Hepatic stellate cell (primary cell): ENCODE measurements at regions not wholly inside any gene's neighbourhood (a gene's known extent, or its start where the extent isn't known, plus 50 kb on each side); places are given as distances from the start of the nearest gene placed in this dataset.
A peak's percentile ranks its signal among the peaks of the same experiment; 100 is the strongest.

Source experiments
- DNase-seq: peaks from one replicate; pipeline ENCODE4 v3.0.0; 2011; ENCODE audit warnings: low spot score

DNA sequence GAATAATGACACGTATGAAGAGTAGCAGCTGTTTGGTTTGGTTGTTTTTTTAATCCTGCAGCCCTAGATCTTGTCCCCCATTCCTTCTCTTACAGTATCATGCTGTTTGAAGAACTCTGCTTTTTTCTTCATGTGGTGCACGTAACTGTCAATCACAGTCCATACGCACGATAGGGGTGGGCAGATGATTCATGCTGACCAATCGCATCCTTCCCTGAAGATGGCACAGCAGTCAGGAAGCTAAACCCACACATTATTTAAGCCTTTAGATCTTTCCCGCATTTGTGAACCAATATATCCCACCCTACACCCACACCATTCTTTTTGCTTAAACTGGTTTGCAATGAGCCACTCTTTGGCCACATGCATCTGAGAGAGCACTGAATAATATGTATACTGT is 158.9 kb upstream of the PLEKHA5 start:
- no peak for DNase-seq

DNA sequence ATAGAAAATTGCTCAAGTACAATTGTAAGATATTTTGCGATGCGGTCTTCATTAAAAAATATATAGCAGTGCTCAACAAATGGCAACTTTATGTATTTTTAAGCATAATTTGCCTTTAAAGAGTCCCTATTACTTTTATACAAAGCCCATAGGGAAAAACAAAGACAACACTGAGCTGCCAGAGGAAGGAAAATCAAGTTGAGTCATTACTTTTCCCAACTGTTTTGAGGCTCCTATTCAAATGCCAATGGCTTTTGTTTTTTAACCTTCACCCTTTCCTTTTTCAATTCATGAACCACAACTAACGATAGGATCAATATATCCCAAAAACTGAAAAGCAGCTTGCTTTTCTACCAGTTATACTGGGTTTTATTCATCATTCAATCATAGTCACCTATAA is 157.6 kb upstream of the PLEKHA5 start:
- no peak for DNase-seq

DNA sequence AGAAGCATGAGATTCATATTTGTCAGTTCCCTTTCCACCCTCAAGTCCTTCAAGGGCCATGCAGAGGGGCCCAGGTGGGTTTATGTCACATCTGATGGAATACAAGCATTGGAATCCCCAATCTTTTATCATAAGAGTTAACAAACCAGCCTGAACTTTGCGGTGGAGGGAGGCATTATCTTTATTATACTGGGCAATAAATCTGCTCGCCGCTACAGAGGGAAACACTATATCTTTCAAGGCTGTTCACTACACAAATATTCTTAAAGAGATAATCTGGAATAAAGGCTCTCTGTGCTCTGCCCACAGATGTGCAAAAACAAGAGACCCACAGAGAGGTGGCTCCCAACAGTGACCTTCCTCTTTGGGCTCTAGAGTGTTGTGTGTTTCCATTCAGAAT is 153.6 kb upstream of the PLEKHA5 start:
- no peak for DNase-seq

DNA sequence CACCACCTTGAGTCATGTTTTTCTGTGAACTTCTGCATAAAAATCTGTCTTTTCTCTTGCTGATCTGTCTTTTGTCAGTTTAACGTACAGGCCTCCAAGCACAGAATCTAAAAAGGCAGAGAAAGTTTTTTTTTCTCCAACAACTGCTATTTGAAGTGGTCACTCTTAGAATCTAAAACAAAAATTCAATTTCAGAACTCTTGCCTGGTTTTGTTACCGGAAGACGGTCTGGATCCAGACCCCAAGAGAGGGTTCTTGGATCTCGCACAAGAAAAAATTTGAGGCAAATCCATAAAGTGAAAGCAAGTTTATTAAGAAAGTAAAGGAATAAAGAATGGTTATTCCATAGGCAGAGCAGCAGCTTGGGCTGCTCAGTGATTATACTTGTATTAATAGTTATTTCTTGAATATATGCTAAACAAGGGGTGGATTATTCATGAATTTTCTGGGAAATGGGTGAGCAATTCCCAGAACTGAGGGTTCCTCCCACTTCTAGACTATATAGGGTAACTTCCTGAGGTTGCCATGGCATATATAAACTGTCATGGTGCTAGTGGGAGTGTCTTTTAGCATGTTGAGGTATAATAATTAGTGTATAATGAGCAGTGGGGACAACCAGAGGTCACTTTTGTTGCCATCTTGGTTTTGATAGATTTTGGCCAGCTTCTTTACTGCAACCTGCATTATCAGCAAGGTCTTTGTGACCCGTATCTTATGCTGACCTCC is 150.0 kb upstream of the PLEKHA5 start:
- DNase-seq: no peak

DNA sequence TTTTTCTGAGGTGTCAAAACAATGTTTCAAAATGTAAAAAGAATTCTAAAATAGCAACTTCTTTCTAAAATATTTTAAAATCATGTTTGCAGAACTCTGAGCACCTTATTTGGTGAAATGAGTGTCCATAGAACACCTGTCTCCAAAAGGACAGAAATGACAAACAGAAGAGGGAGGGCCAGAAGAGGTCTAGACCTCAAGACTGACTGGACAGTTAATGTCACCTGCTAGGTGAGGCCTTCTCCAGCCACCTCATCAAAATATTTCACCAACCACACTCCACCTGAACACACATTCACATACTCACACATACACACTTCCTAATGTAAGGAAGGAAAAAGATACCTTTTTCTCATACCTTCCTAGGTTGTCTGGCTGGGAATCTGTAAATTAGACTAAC is 147.8 kb upstream of the PLEKHA5 start:
- DNase-seq: no peak

DNA sequence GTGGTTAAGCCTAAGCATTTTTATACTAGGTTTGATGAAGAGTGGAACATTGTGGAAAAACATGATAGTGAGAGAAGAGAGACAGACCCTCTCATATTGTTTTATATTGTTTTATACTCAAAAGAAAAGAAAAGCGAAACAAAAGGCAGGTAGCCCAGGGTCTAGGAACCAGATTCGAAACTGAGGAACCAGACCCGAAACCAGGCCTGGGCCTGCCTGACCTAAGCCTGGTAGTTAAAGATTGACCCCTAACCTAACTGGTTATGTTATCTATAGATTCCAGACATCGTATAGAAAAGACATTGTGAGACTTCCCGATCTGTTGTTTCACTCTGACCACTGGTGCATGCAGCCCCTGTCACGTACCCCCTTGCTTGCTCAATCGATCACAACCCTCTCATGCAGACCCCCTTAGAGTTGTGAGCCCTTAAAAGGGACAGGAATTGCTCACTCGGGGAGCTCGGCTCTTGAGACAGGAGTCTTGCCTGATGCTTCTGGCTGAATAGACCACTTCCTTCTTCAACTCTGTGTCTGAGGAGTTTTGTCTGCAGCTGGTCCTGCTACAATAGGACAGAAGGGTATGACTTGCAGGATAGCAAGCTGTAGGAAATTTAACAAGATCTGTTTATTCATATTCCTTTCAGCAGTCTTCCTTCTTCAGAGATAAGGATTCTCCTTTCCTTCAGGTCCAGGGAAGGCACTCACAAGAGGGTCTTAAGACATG is 147.1 kb upstream of the PLEKHA5 start:
- DNase-seq: no peak

DNA sequence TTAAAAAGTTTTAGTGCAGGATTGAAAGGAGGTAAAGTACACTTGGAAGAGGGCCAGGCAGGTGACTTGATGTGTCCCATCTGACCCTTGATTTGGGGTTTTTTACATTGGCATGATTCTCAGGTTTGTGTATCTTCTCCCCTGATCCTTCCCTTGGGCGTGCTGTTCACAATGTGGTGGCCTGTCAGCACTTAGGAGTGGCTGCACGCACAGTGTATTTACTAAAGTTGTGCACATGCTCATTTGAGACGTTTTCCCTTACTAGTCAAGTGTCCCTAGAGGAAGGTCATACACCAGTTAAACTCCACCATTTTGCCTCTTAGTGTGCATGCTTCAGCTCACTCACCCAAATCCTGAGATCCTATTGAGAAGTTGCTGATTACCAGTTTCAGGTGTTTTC is 145.7 kb upstream of the PLEKHA5 start:
- DNase-seq: no peak

DNA sequence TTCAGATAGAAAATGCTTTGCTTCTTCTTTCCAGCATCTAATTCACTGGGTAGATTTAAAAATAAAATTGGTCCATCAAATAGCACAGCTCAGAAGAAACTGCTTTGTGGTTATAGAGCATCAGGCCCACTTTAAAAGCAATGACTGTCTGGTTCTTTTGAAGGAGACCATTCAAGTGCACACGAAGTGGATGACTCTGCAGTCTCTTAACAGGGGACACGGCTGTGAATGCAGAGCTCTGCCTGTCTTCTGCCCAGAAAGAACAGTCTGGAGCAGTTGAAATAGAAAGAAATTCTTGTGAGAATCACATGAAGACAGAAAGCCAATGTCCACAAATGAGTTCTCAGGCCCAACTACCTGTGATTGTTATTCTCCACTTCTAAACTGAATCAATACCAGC is 138.7 kb upstream of the PLEKHA5 start:
- DNase-seq: no peak

DNA sequence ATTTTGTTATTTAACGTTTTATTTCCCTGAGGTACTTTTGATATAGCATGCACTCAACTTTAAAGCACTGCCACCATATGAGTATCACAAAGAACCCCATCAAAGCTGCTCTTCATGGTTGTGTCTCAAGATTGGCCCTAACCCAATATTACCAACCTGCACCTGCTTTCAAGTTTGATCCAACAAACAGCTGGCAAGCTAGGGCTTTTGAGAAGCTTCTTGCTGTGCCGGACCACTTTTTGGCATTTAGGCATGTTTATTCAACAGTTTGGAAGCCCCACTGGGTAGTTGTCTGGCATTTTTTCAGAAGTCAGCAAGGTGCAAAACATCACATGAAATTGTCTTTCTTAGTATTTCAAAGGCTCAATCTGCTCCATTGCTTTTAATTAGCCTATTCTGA is 137.2 kb upstream of the PLEKHA5 start:
- no peak for DNase-seq

DNA sequence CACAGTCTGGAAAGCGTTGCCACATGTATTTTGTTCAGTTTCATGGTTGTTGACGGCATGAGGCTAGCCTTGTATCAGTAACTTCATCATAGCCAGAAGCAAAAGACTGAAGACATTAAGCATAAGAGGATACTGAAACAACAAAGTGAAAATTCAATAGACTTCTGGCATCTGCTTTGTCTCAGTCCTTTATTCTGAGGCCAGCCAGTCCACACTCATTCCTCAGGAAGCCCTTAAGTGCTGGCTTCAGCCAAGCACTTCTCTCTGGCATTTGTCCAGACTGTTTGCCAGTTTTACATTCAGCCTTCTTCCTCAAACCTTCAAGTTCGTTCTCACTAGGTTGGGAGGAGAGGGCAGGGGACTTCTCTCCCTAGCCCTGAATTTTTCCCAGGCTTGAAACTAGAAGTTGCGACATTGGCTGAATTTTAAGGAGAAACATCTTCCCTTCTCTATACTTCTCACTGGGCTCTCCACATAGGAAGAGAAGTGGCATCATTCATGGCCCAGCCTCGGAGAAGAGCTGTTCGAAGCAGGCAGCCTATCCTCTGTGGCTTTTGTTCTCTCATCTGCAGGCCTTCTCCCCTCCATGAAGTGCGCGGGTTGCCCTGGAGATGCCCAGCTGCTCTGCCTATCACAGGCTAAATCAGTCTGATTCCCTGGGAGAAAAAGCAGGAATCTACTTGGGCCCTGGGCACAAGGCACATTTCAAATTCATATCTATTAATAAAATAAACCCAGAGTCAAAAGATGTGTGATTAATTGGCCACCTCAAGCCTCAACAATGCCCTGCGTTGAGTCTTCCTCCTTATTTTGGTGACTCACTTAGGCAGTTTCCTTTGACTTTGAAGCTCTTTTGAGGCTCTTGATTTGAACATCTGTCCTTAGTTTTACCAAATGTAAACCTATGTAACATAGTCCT is 130.9 kb upstream of the PLEKHA5 start:
- DNase-seq: peak; percentile 34

DNA sequence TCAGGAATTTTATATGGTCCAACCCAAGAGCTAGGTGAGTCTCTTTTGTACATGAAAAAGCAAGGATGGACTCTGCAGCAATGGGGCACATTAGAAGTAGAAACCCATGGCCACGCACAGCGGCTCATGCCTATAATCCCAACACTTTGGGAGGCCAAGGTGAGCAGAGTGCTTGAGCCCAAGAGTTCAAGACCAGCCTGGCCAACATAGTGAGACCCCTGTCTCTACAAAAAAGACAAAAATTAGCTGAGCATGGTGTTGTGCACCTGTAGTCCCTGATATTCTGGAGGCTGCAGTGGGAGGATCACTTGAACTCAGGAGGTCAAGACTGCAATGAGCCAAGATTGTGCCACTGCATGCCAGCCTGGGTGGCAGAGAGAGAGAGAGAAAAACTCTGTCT is 128.7 kb upstream of the PLEKHA5 start:
- no peak for DNase-seq

DNA sequence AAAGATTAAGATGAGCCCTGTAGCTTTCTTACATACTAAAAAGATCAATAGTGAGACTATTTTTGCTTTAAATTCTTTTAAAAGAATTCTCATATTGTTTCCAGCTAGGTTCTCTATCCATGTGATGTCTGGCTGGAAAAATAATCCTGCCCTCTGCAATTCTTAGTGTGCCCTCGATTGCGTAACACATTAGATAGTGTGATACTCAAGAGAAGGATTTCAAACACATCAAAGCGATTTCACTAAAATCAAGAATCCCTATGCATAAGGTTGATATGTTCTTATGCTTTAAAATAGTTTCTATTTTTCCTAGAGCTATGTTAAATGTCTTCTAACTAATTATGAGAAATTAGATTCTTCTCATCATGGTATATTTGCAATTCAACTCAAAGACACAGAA is 127.3 kb upstream of the PLEKHA5 start:
- DNase-seq: no peak

DNA sequence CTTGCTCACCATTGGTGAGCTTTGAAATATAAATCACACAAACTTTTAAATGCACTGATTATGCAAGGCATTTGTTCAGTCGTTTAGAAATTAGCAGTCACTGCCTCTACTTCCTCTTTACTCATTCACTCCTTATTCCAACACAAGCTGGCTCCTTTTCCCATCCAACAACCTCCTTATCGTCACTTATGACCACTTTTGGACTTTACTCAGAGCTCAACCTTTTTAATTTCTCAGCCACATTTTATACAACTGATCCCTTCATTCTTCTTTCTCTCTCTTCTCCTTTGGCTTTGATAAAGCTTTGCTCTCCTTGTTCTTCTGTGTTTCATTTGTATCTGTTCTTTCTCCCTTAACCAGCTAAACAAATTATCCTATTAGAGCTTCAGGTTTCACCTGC is 126.4 kb upstream of the PLEKHA5 start:
- DNase-seq: no peak

DNA sequence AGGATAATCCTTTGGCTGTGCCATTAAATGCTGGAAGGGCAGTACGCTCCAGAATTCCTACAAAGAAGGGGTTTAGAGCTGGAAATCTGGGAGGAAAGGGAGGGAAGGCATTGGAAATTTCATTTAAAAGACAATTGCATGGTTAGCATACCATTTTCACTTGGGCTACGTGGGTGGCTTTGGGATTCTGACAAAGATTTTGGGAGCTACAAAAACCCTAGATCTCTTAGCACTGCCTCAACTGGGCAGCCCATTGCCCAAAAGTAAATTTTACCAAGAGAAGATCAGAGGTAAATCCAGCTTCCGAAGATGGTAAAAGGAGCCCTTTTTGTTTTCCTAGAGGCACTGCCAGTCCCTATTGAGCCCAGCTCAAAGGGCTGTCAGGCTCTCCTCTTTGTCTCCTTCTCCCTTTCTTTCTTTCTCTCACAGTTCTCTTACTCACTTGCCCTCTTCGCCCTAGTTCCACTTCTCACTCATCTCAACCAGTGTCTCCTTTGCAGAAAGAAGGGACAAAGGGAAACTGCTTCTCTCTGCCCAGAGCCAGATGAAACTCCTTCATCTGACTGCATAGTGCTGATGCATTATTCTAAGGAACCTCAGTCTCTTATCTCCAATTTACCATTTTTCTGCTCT is 125.4 kb upstream of the PLEKHA5 start:
- DNase-seq: no peak

DNA sequence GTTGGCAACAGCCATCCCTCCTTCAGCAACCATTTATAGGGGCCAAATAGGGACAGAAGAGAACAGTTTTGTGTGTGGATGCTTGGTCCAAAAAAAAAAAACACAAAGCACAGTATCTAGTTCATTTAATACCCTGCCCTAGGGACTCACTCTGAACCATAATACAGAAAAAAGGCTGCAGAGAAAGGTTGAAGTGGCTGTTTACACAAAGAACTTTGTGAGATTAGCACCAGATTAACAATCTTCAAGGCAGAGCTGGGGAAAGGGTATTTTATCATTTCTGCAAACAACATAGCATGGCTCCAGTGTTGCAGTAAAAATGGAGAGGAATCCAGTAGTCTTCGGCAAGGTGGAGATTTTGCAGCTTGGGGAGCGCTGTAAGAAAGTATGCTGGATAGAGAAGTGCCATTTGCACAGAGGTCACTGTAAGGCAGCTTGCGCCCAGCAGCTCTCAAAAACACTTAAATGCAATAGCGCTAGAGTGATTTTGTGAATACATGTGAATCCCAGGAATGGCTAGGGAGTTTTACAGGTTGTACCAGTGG is 124.2 kb upstream of the PLEKHA5 start:
- DNase-seq: no peak

DNA sequence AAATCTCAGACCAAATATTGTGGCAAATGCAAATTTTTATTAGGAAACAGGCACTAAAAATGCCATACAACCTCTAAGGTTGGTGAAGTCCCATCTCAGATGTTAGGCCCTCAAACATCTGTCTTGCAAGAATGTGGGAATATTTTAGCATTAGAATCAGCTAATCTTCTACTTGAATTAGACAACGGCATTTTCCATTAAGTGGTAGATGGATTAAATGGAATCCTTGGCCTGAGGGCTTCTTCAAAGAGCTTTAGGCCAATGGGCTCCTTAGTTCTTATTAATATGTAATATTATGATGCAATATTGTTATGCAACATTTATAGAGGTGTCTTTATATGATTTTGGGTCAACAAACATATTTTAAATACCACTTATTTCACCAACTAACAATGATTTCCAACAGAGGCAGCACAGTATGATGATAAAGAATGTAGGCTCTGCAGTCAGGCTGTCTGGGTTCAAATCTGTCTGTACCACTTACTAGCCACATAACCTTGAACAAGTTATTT is 122.9 kb upstream of the PLEKHA5 start:
- no peak for DNase-seq

DNA sequence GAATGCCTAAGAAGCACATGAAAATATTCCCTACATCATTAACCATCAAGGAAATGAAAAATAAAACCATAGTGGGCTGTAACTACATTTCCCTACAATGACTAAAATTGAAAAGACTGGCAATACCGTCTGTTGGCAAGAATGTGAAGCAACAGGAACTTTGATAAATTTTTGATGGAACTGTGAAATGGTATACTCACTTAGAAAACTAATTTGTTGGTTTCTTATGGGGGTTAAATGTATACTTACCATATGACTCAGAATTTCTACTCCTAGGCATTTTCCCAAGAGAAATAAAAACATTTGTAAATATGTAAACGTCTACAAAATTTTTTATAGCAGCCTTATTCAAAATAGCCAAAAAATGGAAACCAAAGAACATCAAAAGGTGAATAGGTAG is 121.4 kb upstream of the PLEKHA5 start:
- DNase-seq: no peak

DNA sequence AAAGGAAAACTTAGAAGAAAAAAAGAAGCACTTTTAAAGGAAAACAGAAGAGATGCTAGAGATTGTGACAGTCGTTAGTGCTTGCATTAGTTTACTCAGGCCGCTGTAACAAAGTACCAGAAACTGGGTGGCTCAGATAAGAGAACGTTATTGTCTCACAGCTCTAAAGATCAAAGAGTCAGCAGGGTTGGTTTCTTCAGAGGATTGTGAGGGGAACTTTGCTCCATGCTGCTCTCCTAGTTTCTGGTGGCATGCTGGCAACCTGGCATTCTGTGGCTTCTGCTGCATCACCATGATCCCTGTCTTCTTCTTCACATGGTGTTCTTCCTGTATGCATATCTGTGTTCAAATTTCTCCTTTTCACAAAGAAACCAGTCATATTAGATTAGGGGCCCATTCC is 119.4 kb upstream of the PLEKHA5 start:
- DNase-seq: no peak

DNA sequence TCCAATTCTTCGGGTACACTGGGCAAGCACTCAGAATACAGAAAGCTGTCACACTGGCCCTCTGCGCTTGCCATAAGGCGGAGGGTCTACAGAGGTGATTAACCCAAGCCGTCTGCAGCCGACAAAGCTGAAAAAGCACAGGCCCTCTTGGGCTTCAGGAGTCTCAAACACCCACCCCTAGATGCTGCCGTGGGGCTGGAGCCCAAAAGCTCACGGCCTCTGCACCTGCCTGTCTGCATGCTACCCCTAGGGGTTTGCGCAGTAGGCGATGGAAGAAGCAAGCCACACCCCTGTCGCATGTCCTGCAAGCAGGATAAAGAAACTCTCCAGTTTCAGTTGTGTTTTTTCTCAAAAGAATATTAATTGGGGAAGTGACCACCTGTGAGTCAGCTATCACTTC is 118.8 kb upstream of the PLEKHA5 start:
- DNase-seq: no peak

DNA sequence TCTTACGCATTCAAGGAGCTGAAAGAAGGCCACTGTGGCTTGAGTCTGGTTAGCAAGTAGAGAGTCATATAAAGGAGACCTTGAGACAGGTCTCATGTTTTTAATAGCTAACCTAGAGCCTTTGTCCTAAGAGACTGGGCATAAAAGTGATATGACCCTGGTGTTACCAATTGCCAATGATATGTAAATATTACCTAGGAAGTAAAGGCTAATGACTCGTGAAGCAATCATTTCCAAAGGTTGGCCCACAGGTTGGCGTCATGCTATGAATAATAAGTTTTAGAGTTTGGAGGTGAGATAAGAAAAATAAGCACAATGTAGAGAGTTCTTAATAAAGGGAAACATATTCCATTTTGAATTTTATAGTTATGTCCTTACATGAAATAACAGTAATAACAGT is 116.6 kb upstream of the PLEKHA5 start:
- no peak for DNase-seq

DNA sequence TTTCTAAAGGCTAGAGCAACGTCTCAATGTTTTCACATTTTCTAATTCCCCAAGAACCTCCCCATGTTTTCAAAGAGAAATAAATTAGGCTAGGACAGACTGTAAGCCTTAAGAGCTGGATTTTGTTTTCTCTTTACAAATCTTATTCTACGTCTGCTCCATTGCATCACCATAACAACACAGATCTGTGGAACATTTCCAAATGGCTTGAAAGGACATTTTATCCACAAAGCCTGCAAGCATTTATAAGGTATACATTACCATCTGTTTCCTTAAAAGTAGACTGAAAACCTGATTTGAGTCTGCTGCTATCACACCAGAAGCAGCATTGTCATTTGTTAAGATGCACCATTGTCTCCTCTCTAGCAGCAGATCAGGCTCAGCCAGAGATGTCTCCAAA is 115.3 kb upstream of the PLEKHA5 start:
- no peak for DNase-seq

DNA sequence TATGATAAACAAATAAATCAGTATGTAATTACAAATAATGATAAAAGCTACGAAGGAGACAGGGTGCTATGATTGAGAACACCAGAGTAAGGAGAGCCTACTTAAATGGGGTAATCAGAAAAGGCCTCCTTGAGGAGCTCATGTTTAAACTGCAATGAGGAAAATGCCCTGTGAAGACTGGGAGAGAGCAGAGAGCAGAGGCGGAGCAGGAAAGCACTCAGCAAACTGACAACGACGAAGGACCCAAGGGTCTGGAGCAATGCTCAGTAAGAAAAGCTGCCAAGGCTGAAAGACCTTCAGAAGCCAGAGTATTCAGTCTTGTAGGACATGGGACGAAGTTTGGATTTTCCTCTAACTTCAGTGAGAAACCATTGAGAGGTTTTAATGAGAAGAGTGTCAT is 114.2 kb upstream of the PLEKHA5 start:
- DNase-seq: no peak
